GM12873 (cell line): ENCODE measurements at regions not wholly inside any gene's neighbourhood (a gene's known extent, or its start where the extent isn't known, plus 50 kb on each side); places are given as distances from the start of the nearest gene placed in this dataset.
A peak's percentile ranks its signal among the peaks of the same experiment; 100 is the strongest.

Source experiments
- TF ChIP-seq, protein P1 (sequence below): IDR thresholded peaks from 2 replicates; pipeline ENCODE4 v1.5.1; 2012; ENCODE audit warnings: low read depth, mild to moderate bottlenecking, moderate library complexity, low read length, control low read depth; ENCODE audit not compliant: insufficient read depth; ENCODE audit errors: missing control alignments

DNA sequence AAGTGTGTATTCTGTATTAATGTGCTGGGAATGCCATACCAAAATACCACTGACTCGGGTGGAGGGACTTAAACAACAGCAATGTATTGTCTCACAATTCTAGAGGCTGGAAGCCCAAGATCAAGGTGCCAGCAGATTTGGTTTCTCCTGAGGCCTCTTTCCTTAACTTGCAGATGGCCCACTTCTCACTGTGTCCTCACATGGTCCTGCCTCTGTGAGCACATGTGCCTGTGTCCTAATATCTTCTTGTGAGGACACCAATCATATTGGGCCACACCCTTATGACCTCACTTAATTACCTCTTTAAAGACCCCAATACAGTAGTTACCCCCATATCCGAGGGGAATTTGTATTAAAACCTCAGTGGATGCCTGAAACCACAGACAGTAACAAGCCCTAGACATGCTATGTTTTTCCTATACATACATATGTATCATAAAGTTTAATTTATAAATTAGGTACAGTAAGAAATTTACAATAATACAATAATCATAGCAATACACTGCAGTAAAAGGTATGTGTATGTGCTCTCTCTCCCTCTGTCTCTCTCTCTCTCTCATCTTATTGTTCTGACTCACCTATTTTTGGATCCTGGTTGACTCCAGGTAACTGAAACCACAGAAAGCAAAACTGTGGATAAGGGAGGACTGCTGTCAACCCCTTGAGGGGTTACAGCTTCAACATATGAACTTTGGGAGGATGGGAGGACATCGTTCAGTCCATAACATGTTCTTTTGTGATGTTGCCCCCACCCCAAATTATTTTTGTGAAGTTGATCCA is 174.3 kb downstream of the IRS2 start:
- TF ChIP-seq, protein P1, sequence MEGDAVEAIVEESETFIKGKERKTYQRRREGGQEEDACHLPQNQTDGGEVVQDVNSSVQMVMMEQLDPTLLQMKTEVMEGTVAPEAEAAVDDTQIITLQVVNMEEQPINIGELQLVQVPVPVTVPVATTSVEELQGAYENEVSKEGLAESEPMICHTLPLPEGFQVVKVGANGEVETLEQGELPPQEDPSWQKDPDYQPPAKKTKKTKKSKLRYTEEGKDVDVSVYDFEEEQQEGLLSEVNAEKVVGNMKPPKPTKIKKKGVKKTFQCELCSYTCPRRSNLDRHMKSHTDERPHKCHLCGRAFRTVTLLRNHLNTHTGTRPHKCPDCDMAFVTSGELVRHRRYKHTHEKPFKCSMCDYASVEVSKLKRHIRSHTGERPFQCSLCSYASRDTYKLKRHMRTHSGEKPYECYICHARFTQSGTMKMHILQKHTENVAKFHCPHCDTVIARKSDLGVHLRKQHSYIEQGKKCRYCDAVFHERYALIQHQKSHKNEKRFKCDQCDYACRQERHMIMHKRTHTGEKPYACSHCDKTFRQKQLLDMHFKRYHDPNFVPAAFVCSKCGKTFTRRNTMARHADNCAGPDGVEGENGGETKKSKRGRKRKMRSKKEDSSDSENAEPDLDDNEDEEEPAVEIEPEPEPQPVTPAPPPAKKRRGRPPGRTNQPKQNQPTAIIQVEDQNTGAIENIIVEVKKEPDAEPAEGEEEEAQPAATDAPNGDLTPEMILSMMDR, result no peak

DNA sequence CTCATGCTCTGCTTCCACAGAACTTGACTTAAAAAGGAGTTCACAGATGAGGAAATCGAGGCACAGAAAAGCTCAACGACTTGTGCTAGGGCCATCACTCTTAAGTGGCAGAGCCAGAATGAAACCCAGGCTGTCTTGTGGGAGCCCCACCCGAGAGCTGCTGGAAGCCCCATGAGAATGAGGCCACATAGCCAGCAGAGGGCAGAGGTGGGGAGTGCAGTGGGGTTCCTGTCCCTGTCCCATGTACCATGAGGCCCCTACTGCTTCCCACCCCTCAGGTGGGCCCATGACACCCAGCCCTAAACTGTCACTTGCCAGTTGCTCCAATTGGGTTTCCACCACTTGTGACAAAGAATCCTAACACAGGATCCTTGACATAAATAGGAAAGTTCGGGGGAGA is 175.9 kb downstream of the IRS2 start:
- TF ChIP-seq, protein P1, result peak; percentile 38

GRCh38 chr13:109608503-109608902 is 177.9 kb downstream of the IRS2 start:
- TF ChIP-seq, protein P1, result no peak

DNA sequence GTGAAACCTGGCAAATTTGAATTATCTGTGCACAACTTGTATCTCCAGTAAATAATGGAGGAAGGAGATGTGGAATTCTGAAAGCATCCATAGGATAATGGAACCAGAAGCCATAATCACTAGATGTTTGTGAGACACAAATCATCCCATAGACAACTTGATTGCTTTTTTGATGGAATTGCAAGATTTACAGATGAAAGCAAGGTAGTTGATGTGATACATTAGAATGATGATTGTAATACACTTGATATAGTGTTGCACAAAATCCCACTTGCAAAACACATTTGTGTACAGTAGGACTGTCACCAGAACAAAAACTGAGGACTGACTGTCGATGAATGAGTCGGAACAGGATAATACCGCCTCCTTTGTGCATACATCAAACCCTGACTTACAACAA is 178.3 kb downstream of the IRS2 start:
- TF ChIP-seq, protein P1, result no peak

DNA sequence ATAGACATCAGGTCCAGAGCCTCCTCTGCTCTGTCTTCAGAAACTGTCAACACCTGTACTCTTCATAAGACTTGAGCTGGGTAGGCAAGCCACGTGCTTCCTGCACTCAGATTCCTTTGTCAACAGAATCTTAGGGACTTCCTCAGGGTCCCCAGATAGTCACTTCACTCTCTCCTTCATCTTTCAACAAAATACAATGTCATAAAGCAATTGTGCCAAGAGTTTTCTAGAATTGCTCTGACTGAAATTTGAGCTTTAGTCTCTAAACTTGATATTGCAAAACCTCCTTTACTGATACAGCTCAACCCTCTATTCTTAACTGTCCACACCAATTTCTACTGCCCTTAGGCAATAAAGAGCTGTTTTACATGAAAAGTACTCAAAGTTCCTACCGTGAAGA is 179.9 kb downstream of the IRS2 start:
- TF ChIP-seq, protein P1, result no peak

DNA sequence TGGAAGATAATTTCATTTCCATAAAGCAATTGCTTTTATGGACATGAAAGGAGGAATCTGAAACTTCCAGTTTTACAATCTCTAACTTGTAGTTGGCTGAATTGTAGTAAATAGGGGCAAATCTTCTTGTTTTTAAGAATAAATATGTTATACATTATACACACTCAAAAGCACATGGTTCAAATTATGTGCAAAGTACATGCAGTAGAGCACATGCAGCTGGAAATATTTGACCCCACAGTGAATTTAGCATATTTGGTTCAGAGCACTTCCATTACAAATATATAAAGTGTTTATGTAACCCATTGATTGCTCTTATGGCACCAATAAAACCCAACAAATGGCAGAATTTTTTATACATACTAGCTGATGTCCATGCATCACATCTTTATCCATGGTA is 180.5 kb downstream of the IRS2 start:
- TF ChIP-seq, protein P1, result no peak

GRCh38 chr13:109604894-109605293 is 181.5 kb downstream of the IRS2 start:
- TF ChIP-seq, protein P1, result no peak
